ENCODE measurements at regions not wholly inside any gene's neighbourhood (a gene's known extent, or its start where the extent isn't known, plus 50 kb on each side); places are given as distances from the start of the nearest gene placed in this dataset.

DNA sequence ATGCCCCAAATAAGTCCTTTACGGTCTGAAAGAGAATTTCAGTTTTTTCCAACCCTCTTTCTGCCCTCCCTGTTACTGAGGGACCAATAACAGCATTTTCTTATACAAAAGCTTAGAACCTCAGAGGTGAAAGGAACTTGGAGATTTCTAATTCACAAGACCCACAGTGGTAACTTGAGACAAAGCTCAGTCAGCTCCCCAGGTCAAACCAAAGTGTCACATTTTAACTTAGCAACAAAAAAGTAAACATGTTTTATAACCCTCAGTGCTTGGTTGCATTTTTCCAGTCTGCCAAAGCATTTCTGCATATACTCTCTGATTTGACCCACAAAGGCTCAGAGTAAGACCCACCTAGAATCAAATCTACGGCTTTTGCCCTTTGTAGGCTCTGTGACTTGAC is 415.2 kb downstream of the VRK1 start:
- no peak for ATAC-seq
- Mint-ChIP-seq H3K36me3 (no peaks in the 10 kb centered on the region), H3K27me3 (ENCODE audit: low read depth) (no peaks in the 10 kb centered on the region), H3K9me3 (no peaks in the 10 kb centered on the region), H3K27ac (no peak overlapping the region), H3K4me1 (peaks cover 15% of the 10 kb centered on the region), H3K4me3 (no peak overlapping the region)
- no peak for DNase-seq (ENCODE audit: low spot score)
- POLR2A ChIA-PET: no interaction called here
- no peak for TF ChIP-seq ZNF423 (CRISPR knock-in tag; IDR thresholded peaks at IDR 0.05)
- TF ChIP-seq, protein P1, sequence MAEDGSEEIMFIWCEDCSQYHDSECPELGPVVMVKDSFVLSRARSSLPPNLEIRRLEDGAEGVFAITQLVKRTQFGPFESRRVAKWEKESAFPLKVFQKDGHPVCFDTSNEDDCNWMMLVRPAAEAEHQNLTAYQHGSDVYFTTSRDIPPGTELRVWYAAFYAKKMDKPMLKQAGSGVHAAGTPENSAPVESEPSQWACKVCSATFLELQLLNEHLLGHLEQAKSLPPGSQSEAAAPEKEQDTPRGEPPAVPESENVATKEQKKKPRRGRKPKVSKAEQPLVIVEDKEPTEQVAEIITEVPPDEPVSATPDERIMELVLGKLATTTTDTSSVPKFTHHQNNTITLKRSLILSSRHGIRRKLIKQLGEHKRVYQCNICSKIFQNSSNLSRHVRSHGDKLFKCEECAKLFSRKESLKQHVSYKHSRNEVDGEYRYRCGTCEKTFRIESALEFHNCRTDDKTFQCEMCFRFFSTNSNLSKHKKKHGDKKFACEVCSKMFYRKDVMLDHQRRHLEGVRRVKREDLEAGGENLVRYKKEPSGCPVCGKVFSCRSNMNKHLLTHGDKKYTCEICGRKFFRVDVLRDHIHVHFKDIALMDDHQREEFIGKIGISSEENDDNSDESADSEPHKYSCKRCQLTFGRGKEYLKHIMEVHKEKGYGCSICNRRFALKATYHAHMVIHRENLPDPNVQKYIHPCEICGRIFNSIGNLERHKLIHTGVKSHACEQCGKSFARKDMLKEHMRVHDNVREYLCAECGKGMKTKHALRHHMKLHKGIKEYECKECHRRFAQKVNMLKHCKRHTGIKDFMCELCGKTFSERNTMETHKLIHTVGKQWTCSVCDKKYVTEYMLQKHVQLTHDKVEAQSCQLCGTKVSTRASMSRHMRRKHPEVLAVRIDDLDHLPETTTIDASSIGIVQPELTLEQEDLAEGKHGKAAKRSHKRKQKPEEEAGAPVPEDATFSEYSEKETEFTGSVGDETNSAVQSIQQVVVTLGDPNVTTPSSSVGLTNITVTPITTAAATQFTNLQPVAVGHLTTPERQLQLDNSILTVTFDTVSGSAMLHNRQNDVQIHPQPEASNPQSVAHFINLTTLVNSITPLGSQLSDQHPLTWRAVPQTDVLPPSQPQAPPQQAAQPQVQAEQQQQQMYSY (CRISPR knock-in tag; IDR thresholded peaks at IDR 0.05): no peak
- TF ChIP-seq STAT6 (CRISPR knock-in tag; conservative IDR thresholded peaks at IDR 0.05; ENCODE audit: low read depth): no peak
- TF ChIP-seq ARID4B (CRISPR knock-in tag; IDR thresholded peaks at IDR 0.05; ENCODE audit: borderline replicate concordance): no peak
- TF ChIP-seq ZNF416 (CRISPR knock-in tag; IDR thresholded peaks at IDR 0.05): no peak
- no peak for TF ChIP-seq GTF2I (CRISPR knock-in tag; conservative IDR thresholded peaks at IDR 0.05)
- no peak for TF ChIP-seq ZNF317 (CRISPR knock-in tag; IDR thresholded peaks at IDR 0.05; ENCODE audit: borderline replicate concordance, low read depth)
- TF ChIP-seq ZBTB43 (CRISPR knock-in tag; IDR thresholded peaks at IDR 0.05): no peak
- no peak for TF ChIP-seq OVOL2 (CRISPR knock-in tag; IDR thresholded peaks at IDR 0.05; ENCODE audit: borderline replicate concordance)
- TF ChIP-seq GABPB1 (CRISPR knock-in tag; IDR thresholded peaks at IDR 0.05): no peak
- TF ChIP-seq E2F4 (CRISPR knock-in tag; IDR thresholded peaks at IDR 0.05; ENCODE audit: borderline replicate concordance, low read depth): no peak
- TF ChIP-seq, protein P2, sequence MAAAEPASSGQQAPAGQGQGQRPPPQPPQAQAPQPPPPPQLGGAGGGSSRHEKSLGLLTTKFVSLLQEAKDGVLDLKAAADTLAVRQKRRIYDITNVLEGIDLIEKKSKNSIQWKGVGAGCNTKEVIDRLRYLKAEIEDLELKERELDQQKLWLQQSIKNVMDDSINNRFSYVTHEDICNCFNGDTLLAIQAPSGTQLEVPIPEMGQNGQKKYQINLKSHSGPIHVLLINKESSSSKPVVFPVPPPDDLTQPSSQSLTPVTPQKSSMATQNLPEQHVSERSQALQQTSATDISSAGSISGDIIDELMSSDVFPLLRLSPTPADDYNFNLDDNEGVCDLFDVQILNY (CRISPR knock-in tag; IDR thresholded peaks at IDR 0.05): no peak
- no peak for TF ChIP-seq FOXJ3 (CRISPR knock-in tag; IDR thresholded peaks at IDR 0.05; ENCODE audit: borderline replicate concordance)
- TF ChIP-seq NFATC4 (CRISPR knock-in tag; IDR thresholded peaks at IDR 0.05): no peak
- no peak for TF ChIP-seq MAX (CRISPR knock-in tag; IDR thresholded peaks at IDR 0.05)
- TF ChIP-seq ATF3 (CRISPR knock-in tag; conservative IDR thresholded peaks at IDR 0.05): no peak
- no peak for TF ChIP-seq NFYB (CRISPR knock-in tag; conservative IDR thresholded peaks at IDR 0.05; ENCODE audit: low read depth)
- no peak for TF ChIP-seq CREM (CRISPR knock-in tag; IDR thresholded peaks at IDR 0.05)
- no peak for TF ChIP-seq KAT7 (CRISPR knock-in tag; IDR thresholded peaks at IDR 0.05; ENCODE audit: borderline replicate concordance)
- CTCF ChIA-PET: interaction anchor here (1.6 kb wide), 1 partner anchor 36 kb away, joined by 3 read pairs; no protein-coding TSS in a partner anchor

All from WTC11 (cell line).